Lung (tissue), 11 donors: ENCODE measurements at regions not wholly inside any gene's neighbourhood (a gene's known extent, or its start where the extent isn't known, plus 50 kb on each side); places are given as distances from the start of the nearest gene placed in this dataset.

Experiments
- ATAC-seq: fragments of 200-7000 bp; cut with Tn5 transposase; one replicate; pipeline ENCODE4 v1.9.1; 2020; ENCODE audit warnings: moderate number of reproducible peaks; ENCODE audit not compliant: insufficient read depth, low FRiP score
- DNase-seq, 3 donors: peaks; one replicate each; pipeline ENCODE4 v3.0.0-alpha.2; 2013 to 2017
- H3K27ac ChIP-seq, 2 donors: one replicate each; pipeline ENCODE4 v1.5.1; 2013; ENCODE audit warnings: mild to moderate bottlenecking in 2 of 2, moderate library complexity in 2 of 2, control low read depth in 1 of 2, inconsistent platforms in 1 of 2, low read depth in 1 of 2, low read length in 1 of 2
- H3K27me3 ChIP-seq, 3 donors: one replicate each; pipeline ENCODE4 v1.5.1; 2013; ENCODE audit warnings: low read length in 2 of 3; ENCODE audit not compliant: control insufficient read depth in 3 of 3, insufficient read depth in 3 of 3
- H3K36me3 ChIP-seq, 4 donors: one replicate each; pipeline ENCODE4 v1.5.1; 2013; ENCODE audit warnings: low read length in 4 of 4, mild to moderate bottlenecking in 1 of 4, moderate library complexity in 1 of 4; ENCODE audit not compliant: control insufficient read depth in 4 of 4, insufficient read depth in 4 of 4
- H3K4me1 ChIP-seq, 5 donors: one replicate each; pipeline ENCODE4 v1.5.1; 2013; ENCODE audit warnings: low read length in 5 of 5, mild to moderate bottlenecking in 2 of 5, moderate library complexity in 1 of 5; ENCODE audit not compliant: control insufficient read depth in 5 of 5, insufficient read depth in 5 of 5
- H3K4me3 ChIP-seq: one replicate; pipeline ENCODE4 v1.5.1; 2013; ENCODE audit warnings: mild to moderate bottlenecking, control low read depth, moderate library complexity
- H3K9ac ChIP-seq, 2 donors: one replicate each; pipeline ENCODE4 v1.5.1; 2013; ENCODE audit warnings: low read length in 2 of 2, control low read depth in 1 of 2; ENCODE audit not compliant: insufficient read depth in 1 of 2
- H3K9me3 ChIP-seq, 4 donors: one replicate each; pipeline ENCODE4 v1.5.1; 2013; ENCODE audit warnings: low read length in 3 of 4, mild to moderate bottlenecking in 1 of 4, moderate library complexity in 1 of 4; ENCODE audit not compliant: control insufficient read depth in 4 of 4, insufficient read depth in 3 of 4
- CTCF ChIP-seq: IDR thresholded peaks from 2 replicates; pipeline ENCODE4 v1.5.1; 2012; ENCODE audit warnings: mild to moderate bottlenecking; ENCODE audit errors: control extremely low read depth, extremely low read depth
- WGBS, 2 donors: extraction: QIAGEN DNeasy Blood & Tissue Kit; methylation state at CpG; one replicate each; pipeline ENCODE4 v1.1.7; 2013; 5-methylcytosine and 5-hydroxymethylcytosine counted together
- donor health status: control.
- donor health status: control.
- donor health status: Bipolar disorder and iron deficiency.
- donor health status: healthy.
- donor health status: DM: yes; HTN: yes; CAD: no.

DNA sequence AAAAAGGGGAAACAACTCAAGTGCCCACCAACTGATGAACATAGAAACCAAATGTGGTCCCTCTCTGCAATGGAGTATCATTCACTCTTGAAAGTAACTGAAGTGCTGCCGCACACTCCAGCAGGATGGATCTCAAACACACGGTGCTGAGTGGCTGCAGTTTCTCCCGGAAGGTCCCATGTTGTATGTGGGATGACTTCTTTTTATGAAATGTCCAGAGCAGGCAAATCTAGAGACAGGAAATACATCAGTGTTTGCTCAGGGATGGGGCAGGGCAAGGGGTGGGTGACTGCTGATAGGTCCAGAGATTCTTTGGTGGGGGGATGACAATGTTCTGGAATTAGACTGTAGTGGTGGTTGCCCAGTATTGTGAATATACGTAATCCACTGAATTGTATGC lies 89.9 kb upstream of the ADAMTS2 start:
- peaks cover 0 to 9% (median 0%) of the 10 kb centered on the region in 4 donors for H3K9me3 ChIP-seq
- H3K27ac ChIP-seq = no peak overlapping the region
- no peaks in the 10 kb centered on the region for H3K36me3 ChIP-seq
- no peaks in the 10 kb centered on the region for H3K27me3 ChIP-seq
- WGBS, 2 donors = 84 to 93% methylated on average over 4 of the region's 4 CpGs
- H3K4me1 ChIP-seq = peaks cover 0 to 50% (median 6%) of the 10 kb centered on the region in 5 donors
- no peak for ATAC-seq
- H3K9ac ChIP-seq = no peak overlapping the region
- TF ChIP-seq CTCF = no peak
- H3K4me3 ChIP-seq = no peak overlapping the region
- no peak for DNase-seq

GRCh38 chr5:179432547-179432946 lies 87.3 kb upstream of the ADAMTS2 start:
- no peak overlapping the region for H3K27ac ChIP-seq
- no peaks in the 10 kb centered on the region for H3K27me3 ChIP-seq
- H3K36me3 ChIP-seq = no peaks in the 10 kb centered on the region
- no peak for TF ChIP-seq CTCF
- no peak overlapping the region for H3K9ac ChIP-seq
- H3K9me3 ChIP-seq = peaks cover 0 to 11% (median 0%) of the 10 kb centered on the region in 4 donors
- no peak for ATAC-seq
- peaks cover 0 to 28% (median 8%) of the 10 kb centered on the region in 5 donors for H3K4me1 ChIP-seq
- 70% methylated on average over 7 of the region's 7 CpGs for WGBS, 2 donors
- no peak overlapping the region for H3K4me3 ChIP-seq
- no peak for DNase-seq

DNA sequence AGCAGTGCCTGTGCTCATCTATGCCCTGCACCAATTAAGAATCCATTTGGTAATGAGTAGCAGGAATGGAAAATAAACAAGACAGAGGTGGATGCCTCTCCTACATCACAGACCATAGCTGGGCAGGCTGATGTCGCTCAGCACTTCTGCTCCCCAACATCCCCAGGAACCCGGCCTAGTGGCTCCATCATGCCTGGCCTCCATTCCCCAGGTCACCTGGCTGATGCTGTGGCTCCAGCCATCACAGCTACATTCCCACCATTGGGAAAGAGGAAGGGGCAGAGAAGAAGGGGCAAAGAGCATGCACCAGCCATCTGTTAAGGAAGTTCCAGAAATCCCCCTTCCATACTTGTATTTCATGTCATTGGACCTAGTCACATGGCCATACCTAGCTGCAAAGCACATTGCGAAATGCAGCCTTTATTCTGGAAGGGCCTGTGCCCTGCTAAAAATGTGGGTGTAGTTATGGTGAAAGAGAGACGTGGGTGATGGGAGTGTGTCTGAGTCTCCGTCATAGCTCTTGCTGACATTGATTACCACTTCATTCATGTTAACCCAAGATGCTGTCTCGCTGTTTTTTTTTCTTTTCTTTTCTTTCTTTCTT lies 86.1 kb upstream of the ADAMTS2 start:
- DNase-seq (no peak), ATAC-seq (no peak)
- Histone ChIP-seq H3K27ac (no peak overlapping the region), H3K27me3 (no peaks in the 10 kb centered on the region), H3K9me3 (peaks cover 0 to 11% (median 0%) of the 10 kb centered on the region in 4 donors), H3K9ac (no peak overlapping the region), H3K36me3 (no peaks in the 10 kb centered on the region), H3K4me3 (no peak overlapping the region), H3K4me1 (peaks cover 0 to 17% (median 4%) of the 10 kb centered on the region in 5 donors)
- no peak for TF ChIP-seq CTCF
- WGBS, 2 donors = 74 to 82% methylated on average over 6 of the region's 6 CpGs
